ENCODE measurements at regions not wholly inside any gene's neighbourhood (a gene's known extent, or its start where the extent isn't known, plus 50 kb on each side); places are given as distances from the start of the nearest gene placed in this dataset.

DNA sequence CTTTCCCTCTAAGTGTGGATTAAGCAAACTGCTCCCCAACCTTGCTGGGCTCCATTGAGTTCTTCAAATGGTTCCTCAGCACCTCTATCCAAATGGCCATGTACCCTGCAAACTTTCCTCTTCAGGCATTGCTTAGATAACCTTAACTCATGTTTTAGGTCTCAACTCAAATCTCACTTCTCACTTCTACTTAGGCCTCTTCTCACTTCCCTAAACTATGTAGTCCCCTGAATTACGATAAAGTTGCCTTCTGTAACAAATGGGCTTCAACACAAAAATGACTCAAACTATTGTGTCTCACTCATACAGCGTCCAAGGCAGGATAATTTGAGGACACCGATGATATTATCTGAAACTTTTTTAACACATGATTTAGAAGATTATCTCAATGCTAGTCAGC, 62.4 kb upstream of the STAC start:
- TF ChIP-seq POLR2A (IDR thresholded peaks at IDR 0.05) (no peak), POLR2AphosphoS5 (IDR thresholded peaks at IDR 0.05) (no peak)
